HEK293 (cell line): ENCODE measurements at regions not wholly inside any gene's neighbourhood (a gene's known extent, or its start where the extent isn't known, plus 50 kb on each side); places are given as distances from the start of the nearest gene placed in this dataset.

Experiments
- TCF7L2 ChIP-seq: IDR thresholded peaks from 2 replicates; pipeline ENCODE4 v1.6.1; 2011; ENCODE audit warnings: low read depth, mild to moderate bottlenecking, inconsistent platforms, low read length, moderate library complexity, borderline replicate concordance
- ZNF501 ChIP-seq: fragments of 450-650 bp; formaldehyde crosslinking; IDR thresholded peaks from 2 replicates; pipeline ENCODE4 v1.5.1; 2016; ENCODE audit warnings: missing biosample characterization, missing genetic modification characterization
- TF ChIP-seq, protein P1 (sequence below): fragments of 450-650 bp; formaldehyde crosslinking; IDR thresholded peaks from 2 replicates; pipeline ENCODE4 v1.5.1; 2016; ENCODE audit warnings: missing biosample characterization, missing genetic modification characterization

GRCh38 chr2:185955050-185955449 lies 216.4 kb downstream of the FSIP2 start:
- TF ChIP-seq, protein P1, sequence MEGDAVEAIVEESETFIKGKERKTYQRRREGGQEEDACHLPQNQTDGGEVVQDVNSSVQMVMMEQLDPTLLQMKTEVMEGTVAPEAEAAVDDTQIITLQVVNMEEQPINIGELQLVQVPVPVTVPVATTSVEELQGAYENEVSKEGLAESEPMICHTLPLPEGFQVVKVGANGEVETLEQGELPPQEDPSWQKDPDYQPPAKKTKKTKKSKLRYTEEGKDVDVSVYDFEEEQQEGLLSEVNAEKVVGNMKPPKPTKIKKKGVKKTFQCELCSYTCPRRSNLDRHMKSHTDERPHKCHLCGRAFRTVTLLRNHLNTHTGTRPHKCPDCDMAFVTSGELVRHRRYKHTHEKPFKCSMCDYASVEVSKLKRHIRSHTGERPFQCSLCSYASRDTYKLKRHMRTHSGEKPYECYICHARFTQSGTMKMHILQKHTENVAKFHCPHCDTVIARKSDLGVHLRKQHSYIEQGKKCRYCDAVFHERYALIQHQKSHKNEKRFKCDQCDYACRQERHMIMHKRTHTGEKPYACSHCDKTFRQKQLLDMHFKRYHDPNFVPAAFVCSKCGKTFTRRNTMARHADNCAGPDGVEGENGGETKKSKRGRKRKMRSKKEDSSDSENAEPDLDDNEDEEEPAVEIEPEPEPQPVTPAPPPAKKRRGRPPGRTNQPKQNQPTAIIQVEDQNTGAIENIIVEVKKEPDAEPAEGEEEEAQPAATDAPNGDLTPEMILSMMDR (tag by site-specific recombination): no peak
- TF ChIP-seq ZNF501: no peak
- no peak for TF ChIP-seq TCF7L2
